ENCODE measurements at regions not wholly inside any gene's neighbourhood (a gene's known extent, or its start where the extent isn't known, plus 50 kb on each side); places are given as distances from the start of the nearest gene placed in this dataset.

- H4K20me1 ChIP-seq (ENCODE audit: control insufficient read depth, insufficient read depth, insufficient read length), result no peaks in the 10 kb centered on the region
- Mint-ChIP-seq H3K4me3 (no peak overlapping the region), H3K4me1 (peaks cover 29 to 35% of the 10 kb centered on the region in 2 experiments), H3K27me3 (ENCODE audit: low read depth) (no peaks in the 10 kb centered on the region), H3K36me3 (ENCODE audit: insufficient read depth in 1 of 3, low read depth in 3 of 3) (peaks cover 4 to 16% (median 10%) of the 10 kb centered on the region in 3 experiments; a peak in 5 of 7 replicates), H3K9me3 (peaks cover 14 to 25% of the 10 kb centered on the region in 2 experiments; a peak in 4 of 5 replicates), H3K27ac (peak overlapping the region; percentile 70 to 95 (median 94); a peak in 6 of 7 replicates)
- H3K79me1 ChIP-seq (ENCODE audit: insufficient read depth, low read depth, low read length, poor library complexity, severe bottlenecking), result no peaks in the 10 kb centered on the region
- no peak overlapping the region for H2BK120ac ChIP-seq (ENCODE audit: low read depth, low read length, poor library complexity, severe bottlenecking)
- TF ChIP-seq CTCF (conservative IDR thresholded peaks at IDR 0.05), result no peak
- no peak overlapping the region for H2BK15ac ChIP-seq (ENCODE audit: low read depth, low read length)
- no peak overlapping the region for H3K14ac ChIP-seq (ENCODE audit: insufficient read depth, low read length)
- peaks cover 7% of the 10 kb centered on the region; the same call in 1 of the 2 replicates for H3K4me1 ChIP-seq (ENCODE audit: insufficient read depth, low read length)
- H3K9me3 ChIP-seq (ENCODE audit: control insufficient read depth, low read depth, low read length), result no peaks in the 10 kb centered on the region
- peak overlapping the region; percentile 82 for H3K27ac ChIP-seq (ENCODE audit: insufficient read length, low read depth, low read length)
- H3K4ac ChIP-seq (ENCODE audit: low read depth, low read length), result no peak overlapping the region
- H3K23ac ChIP-seq (ENCODE audit: insufficient read length, low read depth, low read length), result no peak overlapping the region
- no peak overlapping the region for H4K91ac ChIP-seq (ENCODE audit: insufficient read length, low read depth, low read length)
- no peaks in the 10 kb centered on the region for H3K23me2 ChIP-seq (ENCODE audit: insufficient read length, low read depth, low read length, poor library complexity, severe bottlenecking)
- H3K4me2 ChIP-seq (ENCODE audit: insufficient read depth, insufficient read length, low read length), result no peak overlapping the region
- no peak overlapping the region for H2AK5ac ChIP-seq (ENCODE audit: insufficient read length, low read length)
- H3K56ac ChIP-seq (ENCODE audit: insufficient read length, low read depth, low read length), result no peak overlapping the region
- no peak overlapping the region for H2BK12ac ChIP-seq (ENCODE audit: insufficient read length, low read depth, low read length)
- H3K27me3 ChIP-seq (ENCODE audit: insufficient read depth, low read length), result no peaks in the 10 kb centered on the region
- H3T11ph ChIP-seq (ENCODE audit: low read length), result no peak overlapping the region
- H3K18ac ChIP-seq (ENCODE audit: insufficient read length, low read depth, low read length), result no peak overlapping the region
- no peak overlapping the region for H2BK5ac ChIP-seq (ENCODE audit: insufficient read length, low read length)
- H4K8ac ChIP-seq (replicated peaks; ENCODE audit: insufficient read length, low read depth, low read length), result no peak overlapping the region
- H2BK20ac ChIP-seq (ENCODE audit: low read depth, low read length, poor library complexity, severe bottlenecking), result no peak overlapping the region
- no peak overlapping the region for H3K9ac ChIP-seq (ENCODE audit: extremely low read depth, insufficient read length, low read length)
- H3K79me2 ChIP-seq (ENCODE audit: insufficient read depth, low read length), result no peaks in the 10 kb centered on the region
- no peak for DNase-seq
- H4K5ac ChIP-seq (ENCODE audit: insufficient read length, low read depth, low read length), result no peak overlapping the region
- no peak overlapping the region for H2AFZ ChIP-seq (ENCODE audit: low read length)
Measured at GRCh38 chr1:171420810-171421209, 64.5 kb upstream of the PRRC2C start.
